Activated naive CD8-positive, alpha-beta T cell (primary cell): ENCODE measurements at regions not wholly inside any gene's neighbourhood (a gene's known extent, or its start where the extent isn't known, plus 50 kb on each side); places are given as distances from the start of the nearest gene placed in this dataset.

Source experiments
- H3K27ac Mint-ChIP-seq: one replicate; pipeline ENCODE4 v1.8.0; 2021; ENCODE audit warnings: mixed read lengths
- H3K27me3 Mint-ChIP-seq: one replicate; pipeline ENCODE4 v1.8.0; 2021; ENCODE audit warnings: mixed read lengths
- H3K36me3 Mint-ChIP-seq: one replicate; pipeline ENCODE4 v1.8.0; 2021; ENCODE audit warnings: mixed read lengths
- H3K4me1 Mint-ChIP-seq: one replicate; pipeline ENCODE4 v1.8.0; 2021; ENCODE audit warnings: low read depth, mixed read lengths
- H3K4me3 Mint-ChIP-seq: one replicate; pipeline ENCODE4 v1.8.0; 2021; ENCODE audit warnings: mild to moderate bottlenecking, mixed read lengths
- H3K9me3 Mint-ChIP-seq: one replicate; pipeline ENCODE4 v1.8.0; 2021; ENCODE audit warnings: low read depth, mixed read lengths

DNA sequence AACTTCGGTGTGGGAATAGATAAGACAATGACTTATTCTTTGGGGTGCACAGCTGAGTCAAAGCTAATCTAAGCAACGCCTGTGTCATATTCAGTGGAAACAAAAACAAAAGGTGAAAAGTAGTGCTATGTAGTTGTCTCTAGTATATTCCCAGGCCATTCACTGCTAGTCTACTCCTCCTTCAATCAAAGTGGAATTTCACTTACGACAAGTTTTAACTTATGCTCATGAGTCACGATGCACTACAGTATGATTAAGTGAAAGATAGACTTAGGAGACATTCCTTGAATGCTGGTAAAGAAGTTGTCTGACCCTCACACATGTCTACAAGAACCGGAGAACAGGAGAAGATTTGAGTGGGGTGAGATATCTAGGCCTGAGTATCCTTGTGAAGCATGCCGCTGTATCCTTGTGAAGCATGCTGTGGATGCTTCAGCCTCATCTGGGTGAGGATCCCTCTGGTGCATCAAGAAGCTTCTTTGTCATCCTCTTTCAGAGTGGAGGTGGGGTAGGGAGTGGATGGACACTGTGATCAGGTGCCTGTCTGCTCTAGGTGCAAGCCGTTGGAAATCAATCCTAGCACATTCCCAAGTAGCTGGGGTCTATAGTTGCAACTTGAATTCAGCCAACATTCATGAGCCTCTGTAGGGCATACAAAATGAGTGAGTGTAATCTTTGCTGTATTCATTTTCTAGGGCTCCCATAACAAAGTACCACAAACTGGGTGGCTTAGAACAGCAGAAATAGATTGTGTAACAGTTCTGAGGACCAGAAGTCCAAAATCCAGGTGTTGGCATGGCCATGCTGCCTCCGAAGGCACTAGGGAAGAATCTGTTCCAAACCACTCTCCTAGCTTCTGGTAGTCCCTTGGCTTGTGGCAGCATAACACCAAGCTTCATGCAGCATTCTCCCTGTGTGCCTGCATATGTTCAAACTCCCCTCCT is 173.5 kb upstream of the FN1 start:
- Mint-ChIP-seq H3K36me3 (no peaks in the 10 kb centered on the region), H3K4me1 (no peaks in the 10 kb centered on the region), H3K27me3 (peaks cover 2% of the 10 kb centered on the region), H3K9me3 (no peaks in the 10 kb centered on the region), H3K4me3 (no peak overlapping the region), H3K27ac (no peak overlapping the region)

DNA sequence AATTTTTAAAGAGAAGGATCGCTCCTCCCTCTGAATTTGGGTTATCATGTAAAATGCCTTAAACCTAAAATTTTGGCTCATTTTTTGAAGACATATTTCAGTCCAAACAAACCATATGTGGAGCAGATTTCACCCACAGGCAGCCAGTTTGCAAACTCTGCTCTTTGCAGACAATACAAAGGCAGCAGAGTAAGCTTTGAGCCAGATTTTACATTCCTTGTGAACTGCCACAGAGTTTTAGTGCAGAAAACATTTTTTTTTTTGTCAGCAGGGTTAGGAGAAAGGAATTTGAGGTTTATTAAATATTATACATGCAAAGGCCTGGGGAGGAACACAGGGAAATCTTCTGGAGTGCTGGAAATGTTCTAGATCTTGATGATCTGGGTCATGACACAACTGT is 171.9 kb upstream of the FN1 start:
- no peak overlapping the region for H3K27ac Mint-ChIP-seq

GRCh38 chr2:215606219-215606618 is 170.4 kb upstream of the FN1 start:
- Mint-ChIP-seq H3K27ac (no peak overlapping the region), H3K36me3 (no peaks in the 10 kb centered on the region), H3K9me3 (no peaks in the 10 kb centered on the region), H3K4me1 (no peaks in the 10 kb centered on the region), H3K4me3 (no peak overlapping the region), H3K27me3 (no peaks in the 10 kb centered on the region)

More for the DNA sequence above, 171.9 kb upstream of the FN1 start:
- Mint-ChIP-seq H3K9me3 (no peaks in the 10 kb centered on the region), H3K36me3 (no peaks in the 10 kb centered on the region), H3K4me3 (no peak overlapping the region), H3K4me1 (no peaks in the 10 kb centered on the region), H3K27me3 (peaks cover 1% of the 10 kb centered on the region)

- H3K9me3 Mint-ChIP-seq: no peaks in the 10 kb centered on the region
- H3K27me3 Mint-ChIP-seq: no peaks in the 10 kb centered on the region
- no peak overlapping the region for H3K4me3 Mint-ChIP-seq
- H3K36me3 Mint-ChIP-seq: no peaks in the 10 kb centered on the region
- H3K4me1 Mint-ChIP-seq: no peaks in the 10 kb centered on the region
- H3K27ac Mint-ChIP-seq: no peak overlapping the region
Observed at GRCh38 chr2:215605214-215605613, 169.3 kb upstream of the FN1 start.

DNA sequence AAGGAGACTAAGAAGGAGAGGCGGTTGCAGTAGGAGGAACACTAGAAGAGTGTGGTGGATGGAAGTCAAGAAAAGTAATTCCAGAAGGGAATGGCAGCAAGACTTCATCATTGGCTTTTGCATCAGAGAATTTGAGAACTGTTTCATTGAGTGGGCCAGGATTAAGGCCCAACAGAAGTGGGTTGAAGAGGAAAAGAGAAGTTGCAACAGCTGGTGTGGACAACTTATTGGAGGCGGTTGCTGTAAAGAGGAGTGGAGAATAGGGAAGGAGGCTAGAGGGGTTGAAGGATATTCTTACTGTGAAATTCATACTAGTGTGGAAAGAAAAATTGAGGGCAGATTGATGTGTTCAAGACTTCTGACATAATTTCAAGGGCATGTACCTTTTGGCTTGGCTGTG is 168.7 kb upstream of the FN1 start:
- no peaks in the 10 kb centered on the region for H3K9me3 Mint-ChIP-seq
- no peaks in the 10 kb centered on the region for H3K27me3 Mint-ChIP-seq

GRCh38 chr2:215603440-215603839 is 167.6 kb upstream of the FN1 start:
- Mint-ChIP-seq H3K4me1 (no peaks in the 10 kb centered on the region), H3K27me3 (no peaks in the 10 kb centered on the region), H3K9me3 (no peaks in the 10 kb centered on the region), H3K4me3 (no peak overlapping the region), H3K36me3 (no peaks in the 10 kb centered on the region), H3K27ac (no peak overlapping the region)

More for the DNA sequence above, 168.7 kb upstream of the FN1 start:
- H3K27ac Mint-ChIP-seq: no peak overlapping the region
- no peaks in the 10 kb centered on the region for H3K4me1 Mint-ChIP-seq
- H3K4me3 Mint-ChIP-seq: no peak overlapping the region
- H3K36me3 Mint-ChIP-seq: no peaks in the 10 kb centered on the region

GRCh38 chr2:215602997-215603396 is 167.1 kb upstream of the FN1 start:
- Mint-ChIP-seq H3K36me3 (no peaks in the 10 kb centered on the region), H3K27me3 (no peaks in the 10 kb centered on the region), H3K9me3 (no peaks in the 10 kb centered on the region), H3K27ac (no peak overlapping the region), H3K4me3 (no peak overlapping the region), H3K4me1 (no peaks in the 10 kb centered on the region)

DNA sequence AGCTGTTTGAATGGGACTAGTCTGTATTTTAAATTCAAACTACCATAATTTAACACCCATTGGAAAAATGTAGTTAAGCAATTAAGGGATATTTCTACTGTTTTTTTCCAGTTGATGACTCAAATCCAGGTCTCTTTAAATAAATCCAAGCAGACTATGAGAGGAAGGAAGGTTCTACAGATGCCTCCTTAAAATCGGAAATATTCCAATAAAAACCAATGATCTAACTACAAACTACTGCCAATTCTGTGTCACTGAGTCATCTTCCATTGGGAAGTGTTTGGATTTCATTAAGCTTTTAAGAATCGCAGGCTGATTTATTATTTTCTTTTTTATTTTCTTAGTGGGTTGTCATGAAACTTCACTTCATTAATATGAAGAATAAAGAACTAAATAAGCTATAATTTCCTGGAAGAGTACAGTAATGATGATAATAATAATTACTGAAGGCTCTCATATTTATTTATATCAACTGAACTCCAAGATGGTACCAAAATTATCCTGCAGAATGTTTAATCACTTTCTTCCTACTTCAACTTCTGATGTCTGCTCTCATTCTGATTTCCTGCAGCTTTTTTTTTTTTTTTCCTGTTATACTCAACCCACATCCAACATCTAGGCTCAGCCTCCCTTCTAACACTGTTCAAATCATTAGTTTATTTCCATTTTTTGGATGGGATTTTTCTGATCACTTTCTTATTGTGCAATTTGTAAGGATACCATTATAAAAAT is 166.3 kb upstream of the FN1 start:
- H3K36me3 Mint-ChIP-seq: no peaks in the 10 kb centered on the region
- H3K9me3 Mint-ChIP-seq: no peaks in the 10 kb centered on the region
- no peaks in the 10 kb centered on the region for H3K4me1 Mint-ChIP-seq
- no peak overlapping the region for H3K4me3 Mint-ChIP-seq
- no peaks in the 10 kb centered on the region for H3K27me3 Mint-ChIP-seq
- no peak overlapping the region for H3K27ac Mint-ChIP-seq

- Mint-ChIP-seq H3K4me3 (no peak overlapping the region), H3K27me3 (no peaks in the 10 kb centered on the region), H3K36me3 (no peaks in the 10 kb centered on the region), H3K9me3 (no peaks in the 10 kb centered on the region), H3K4me1 (no peaks in the 10 kb centered on the region), H3K27ac (no peak overlapping the region)
Observed at GRCh38 chr2:215601526-215601925, 165.7 kb upstream of the FN1 start.

GRCh38 chr2:215598376-215598975 is 162.6 kb upstream of the FN1 start:
- no peaks in the 10 kb centered on the region for H3K9me3 Mint-ChIP-seq
- H3K27me3 Mint-ChIP-seq: no peaks in the 10 kb centered on the region
- no peak overlapping the region for H3K4me3 Mint-ChIP-seq

GRCh38 chr2:215597577-215597976 is 161.7 kb upstream of the FN1 start:
- no peaks in the 10 kb centered on the region for H3K36me3 Mint-ChIP-seq
- no peak overlapping the region for H3K27ac Mint-ChIP-seq
- H3K9me3 Mint-ChIP-seq: no peaks in the 10 kb centered on the region
- no peak overlapping the region for H3K4me3 Mint-ChIP-seq
- no peaks in the 10 kb centered on the region for H3K27me3 Mint-ChIP-seq
- no peaks in the 10 kb centered on the region for H3K4me1 Mint-ChIP-seq

More at GRCh38 chr2:215598376-215598975, 162.6 kb upstream of the FN1 start:
- H3K27ac Mint-ChIP-seq: no peak overlapping the region
- no peaks in the 10 kb centered on the region for H3K4me1 Mint-ChIP-seq
- no peaks in the 10 kb centered on the region for H3K36me3 Mint-ChIP-seq

- H3K27me3 Mint-ChIP-seq: no peaks in the 10 kb centered on the region
- no peak overlapping the region for H3K27ac Mint-ChIP-seq
- no peak overlapping the region for H3K4me3 Mint-ChIP-seq
- no peaks in the 10 kb centered on the region for H3K36me3 Mint-ChIP-seq
- H3K9me3 Mint-ChIP-seq: no peaks in the 10 kb centered on the region
- H3K4me1 Mint-ChIP-seq: no peaks in the 10 kb centered on the region
Observed at GRCh38 chr2:215594766-215595165, 158.9 kb upstream of the FN1 start.

- Mint-ChIP-seq H3K9me3 (no peaks in the 10 kb centered on the region), H3K27ac (no peak overlapping the region), H3K4me1 (no peaks in the 10 kb centered on the region), H3K4me3 (no peak overlapping the region), H3K36me3 (no peaks in the 10 kb centered on the region), H3K27me3 (no peaks in the 10 kb centered on the region)
Observed at GRCh38 chr2:215590010-215590745, 154.3 kb upstream of the FN1 start.

GRCh38 chr2:215583881-215584280 is 148.0 kb upstream of the FN1 start:
- Mint-ChIP-seq H3K27me3 (no peaks in the 10 kb centered on the region), H3K27ac (no peak overlapping the region)

More at GRCh38 chr2:215583881-215584280, 148.0 kb upstream of the FN1 start:
- Mint-ChIP-seq H3K4me1 (no peaks in the 10 kb centered on the region), H3K36me3 (no peaks in the 10 kb centered on the region), H3K9me3 (no peaks in the 10 kb centered on the region), H3K4me3 (no peak overlapping the region)
